NCI-H1417 treated with DMSO at 0.1 percent for 48 hours (cell line): ENCODE measurements at regions not wholly inside any gene's neighbourhood (a gene's known extent, or its start where the extent isn't known, plus 50 kb on each side); places are given as distances from the start of the nearest gene placed in this dataset.

Experiments used
- DNase-seq: peaks from one replicate; lab custom pipeline; 2025; lab: John Stamatoyannopoulos, UW

GRCh38 chr3:180829409-180830405 is 82.8 kb upstream of the FXR1 start:
- DNase-seq = no peak

- DNase-seq = no peak
Measured at GRCh38 chr3:180835501-180835900, 77.0 kb upstream of the FXR1 start.

- DNase-seq = no peak
Measured at GRCh38 chr3:180836766-180837165, 75.7 kb upstream of the FXR1 start.

- DNase-seq = no peak
Measured at GRCh38 chr3:180854887-180855286, 57.6 kb upstream of the FXR1 start.

GRCh38 chr3:180855364-180855763 is 57.1 kb upstream of the FXR1 start:
- no peak for DNase-seq

GRCh38 chr3:180855956-180856355 is 56.5 kb upstream of the FXR1 start:
- DNase-seq = no peak

- no peak for DNase-seq
Measured at GRCh38 chr3:180860180-180860858, 52.2 kb upstream of the FXR1 start.
